ENCODE measurements at regions not wholly inside any gene's neighbourhood (a gene's known extent, or its start where the extent isn't known, plus 50 kb on each side); places are given as distances from the start of the nearest gene placed in this dataset.

GRCh38 chr7:155182406-155182970 lies 112.4 kb downstream of the HTR5A start:
- DNase-seq: no peak

GRCh38 chr7:155183655-155184054 lies 113.5 kb downstream of the HTR5A start:
- DNase-seq: no peak

GRCh38 chr7:155184923-155185322 lies 112.8 kb upstream of the INSIG1 start:
- DNase-seq: no peak

- DNase-seq: no peak
Observed at GRCh38 chr7:155187061-155187785, 110.5 kb upstream of the INSIG1 start.

GRCh38 chr7:155188357-155188756 lies 109.3 kb upstream of the INSIG1 start:
- DNase-seq: peak; percentile 80

- peak; percentile 30 for DNase-seq
Observed at GRCh38 chr7:155188821-155189581, 108.7 kb upstream of the INSIG1 start.

- DNase-seq: no peak
Observed at GRCh38 chr7:155189590-155189989, 108.1 kb upstream of the INSIG1 start.

- no peak for DNase-seq
Observed at GRCh38 chr7:155190688-155191087, 107.0 kb upstream of the INSIG1 start.

GRCh38 chr7:155191137-155191536 lies 106.5 kb upstream of the INSIG1 start:
- no peak for DNase-seq

GRCh38 chr7:155191901-155192478 lies 105.7 kb upstream of the INSIG1 start:
- no peak for DNase-seq

- DNase-seq: peak; percentile 7
Observed at GRCh38 chr7:155192961-155193640, 104.6 kb upstream of the INSIG1 start.

GRCh38 chr7:155193716-155194115 lies 104.0 kb upstream of the INSIG1 start:
- DNase-seq: peak; percentile 39

- DNase-seq: no peak
Observed at GRCh38 chr7:155194382-155195140, 103.1 kb upstream of the INSIG1 start.

- no peak for DNase-seq
Observed at GRCh38 chr7:155195939-155196523, 101.6 kb upstream of the INSIG1 start.

- DNase-seq: no peak
Observed at GRCh38 chr7:155198196-155198892, 99.3 kb upstream of the INSIG1 start.

- DNase-seq: peak; percentile 28
Observed at GRCh38 chr7:155198901-155199845, 98.5 kb upstream of the INSIG1 start.

- DNase-seq: no peak
Observed at GRCh38 chr7:155201325-155202087, 96.2 kb upstream of the INSIG1 start.

- DNase-seq: no peak
Observed at GRCh38 chr7:155202106-155202871, 95.4 kb upstream of the INSIG1 start.

Data from MV-4-11 (cell line).